Ishikawa (cell line): ENCODE measurements at regions not wholly inside any gene's neighbourhood (a gene's known extent, or its start where the extent isn't known, plus 50 kb on each side); places are given as distances from the start of the nearest gene placed in this dataset.

ENCODE experiments used
- CREB1 ChIP-seq: IDR thresholded peaks from 2 replicates; pipeline ENCODE4 v1.6.1; 2012; ENCODE audit warnings: low read depth
- EP300 ChIP-seq: IDR thresholded peaks from 2 replicates; pipeline ENCODE4 v1.6.1; 2012; ENCODE audit warnings: borderline replicate concordance
- FOXM1 ChIP-seq: IDR thresholded peaks from 2 replicates; pipeline ENCODE4 v1.6.1; 2012; ENCODE audit warnings: low read depth, borderline replicate concordance
- MAX ChIP-seq: IDR thresholded peaks from 2 replicates; pipeline ENCODE4 v1.6.1; 2012
- RAD21 ChIP-seq: IDR thresholded peaks from 2 replicates; pipeline ENCODE4 v1.6.1; 2012; ENCODE audit warnings: low read depth
- REST ChIP-seq: IDR thresholded peaks from 2 replicates; pipeline ENCODE4 v1.6.1; 2012; ENCODE audit warnings: low read depth, mild to moderate bottlenecking
- TAF1 ChIP-seq: IDR thresholded peaks from 2 replicates; pipeline ENCODE4 v1.6.1; 2012; ENCODE audit warnings: low read depth, mild to moderate bottlenecking
- TEAD4 ChIP-seq: IDR thresholded peaks from 2 replicates; pipeline ENCODE4 v1.6.1; 2012
- USF1 ChIP-seq: IDR thresholded peaks from 2 replicates; pipeline ENCODE4 v1.6.1; 2012
- YY1 ChIP-seq: IDR thresholded peaks from 2 replicates; pipeline ENCODE4 v1.6.1; 2012; ENCODE audit warnings: low read depth
- ZBTB7A ChIP-seq: IDR thresholded peaks from 2 replicates; pipeline ENCODE4 v1.6.1; 2012; ENCODE audit warnings: low read depth

GRCh38 chr3:159655202-159655601, 333.4 kb upstream of the IL12A start:
- TF ChIP-seq TAF1 = no peak
- no peak for TF ChIP-seq REST
- TF ChIP-seq YY1 = no peak
- TF ChIP-seq FOXM1 = no peak
- TF ChIP-seq USF1 = no peak
- TF ChIP-seq EP300 = no peak
- no peak for TF ChIP-seq MAX
- no peak for TF ChIP-seq ZBTB7A
- no peak for TF ChIP-seq RAD21
- no peak for TF ChIP-seq CREB1
- no peak for TF ChIP-seq TEAD4
